ENCODE measurements at regions not wholly inside any gene's neighbourhood (a gene's known extent, or its start where the extent isn't known, plus 50 kb on each side); places are given as distances from the start of the nearest gene placed in this dataset.
A peak's percentile ranks its signal among the peaks of the same experiment; 100 is the strongest.

- DNase-seq (ENCODE audit: low spot score), result no peak
- TF ChIP-seq CTCF (IDR thresholded peaks at IDR 0.05; ENCODE audit: extremely low read depth, missing control alignments), result peak; percentile 82
Observed at GRCh38 chr1:39091845-39092645, 65.9 kb downstream of the NDUFS5 start.

DNA sequence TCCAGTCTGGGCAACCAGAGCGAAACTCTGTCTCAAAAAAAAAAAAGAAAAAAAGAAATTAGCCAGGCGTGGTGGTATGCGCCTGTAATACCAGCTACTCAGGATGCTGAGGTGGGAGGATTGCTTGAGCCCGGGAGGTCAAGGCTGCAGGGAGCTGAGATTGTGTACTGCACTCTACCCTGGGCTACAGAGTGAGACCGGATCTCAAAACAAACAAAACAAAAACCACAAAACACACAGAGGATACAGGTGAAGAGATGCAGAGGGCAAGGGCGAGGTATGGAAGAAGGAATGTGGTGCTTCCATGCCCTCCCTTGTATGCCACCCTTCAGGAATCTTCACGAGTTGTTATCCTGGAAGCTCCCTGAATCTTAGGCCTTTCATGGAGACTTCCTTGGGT, 68.5 kb downstream of the NDUFS5 start:
- DNase-seq (ENCODE audit: low spot score), result no peak
- TF ChIP-seq CTCF (IDR thresholded peaks at IDR 0.05; ENCODE audit: extremely low read depth, missing control alignments), result no peak

GRCh38 chr1:39098546-39099250, 72.5 kb downstream of the NDUFS5 start:
- TF ChIP-seq CTCF (IDR thresholded peaks at IDR 0.05; ENCODE audit: extremely low read depth, missing control alignments), result peak; percentile 49
- DNase-seq (ENCODE audit: low spot score), result peak; percentile 81

DNA sequence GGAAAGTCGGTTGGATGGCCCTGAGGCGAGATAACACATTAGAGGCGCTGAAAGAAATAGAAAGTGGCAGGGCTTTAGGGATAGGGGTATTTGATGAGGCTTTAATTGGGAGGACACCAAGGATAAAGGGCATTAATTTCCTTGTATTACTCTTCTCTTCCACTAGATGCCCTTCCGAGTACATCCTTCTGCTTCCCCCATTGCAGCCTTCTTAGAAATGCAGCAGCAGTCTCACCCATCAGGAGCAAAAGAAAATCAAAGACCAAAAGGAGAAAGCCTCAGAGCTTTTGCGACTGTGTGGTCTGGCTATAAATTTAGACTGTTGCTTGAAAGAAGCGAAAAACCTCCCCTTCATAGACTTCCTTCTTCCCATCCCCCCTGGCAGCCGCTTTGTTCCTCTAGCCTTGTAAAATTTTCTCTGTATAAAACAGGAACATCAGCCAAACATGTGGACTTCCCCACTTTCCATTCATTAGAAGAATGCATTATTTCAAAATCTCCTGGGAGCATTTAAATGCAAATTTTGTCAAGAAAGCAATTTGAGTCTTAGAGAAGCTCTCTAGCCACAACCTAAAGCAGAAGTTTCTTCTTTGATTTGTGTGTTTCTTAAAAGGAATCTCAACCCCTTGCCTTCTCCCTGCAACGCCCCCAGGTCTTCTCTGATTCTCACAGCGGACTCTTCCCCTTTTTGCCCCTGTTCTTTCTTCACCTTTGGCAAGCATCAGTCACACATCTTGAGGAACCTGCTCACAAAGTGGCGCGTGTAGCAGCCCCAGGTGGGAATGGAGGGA, 76.6 kb downstream of the NDUFS5 start:
- peak; percentile 79 for DNase-seq (ENCODE audit: low spot score)
- peak; percentile 27 for TF ChIP-seq CTCF (IDR thresholded peaks at IDR 0.05; ENCODE audit: extremely low read depth, missing control alignments)

DNA sequence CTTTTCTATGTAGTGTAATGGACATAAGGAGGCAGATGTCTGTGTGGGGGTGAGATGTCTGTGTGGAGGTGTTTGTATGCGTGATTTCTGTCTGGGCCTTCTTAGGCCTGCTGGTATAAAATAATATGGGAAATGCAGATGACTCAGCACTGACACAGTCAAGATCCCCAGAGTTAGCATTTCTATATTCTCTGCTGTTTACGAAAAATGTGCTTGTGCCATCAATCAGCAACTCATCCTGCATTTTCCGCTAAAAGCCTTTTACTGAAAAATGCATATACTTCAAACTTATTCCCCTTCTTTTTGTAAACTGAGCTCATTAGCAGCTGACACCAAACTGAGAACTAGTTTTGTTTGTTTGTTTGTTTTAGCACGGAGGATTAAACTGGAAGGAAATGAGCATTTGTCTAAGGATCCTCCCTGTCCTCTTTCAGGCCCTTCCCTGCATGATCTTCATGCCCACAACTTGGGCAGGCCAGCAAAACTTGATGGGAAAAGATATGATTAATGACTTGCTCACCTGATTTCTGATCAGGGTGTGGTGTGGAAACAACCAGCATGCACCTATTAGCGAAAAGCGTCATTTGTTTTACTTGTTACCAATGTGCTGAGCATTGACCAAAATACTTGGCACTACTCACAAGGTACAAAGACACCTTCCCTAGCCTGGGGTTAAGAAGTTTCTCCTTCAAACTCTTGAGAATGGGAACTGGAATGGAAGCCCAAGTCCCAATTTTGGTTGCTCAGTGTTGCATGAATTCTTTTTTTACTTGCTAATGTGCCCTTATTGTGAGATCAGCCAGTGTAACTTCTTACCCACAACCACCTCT, 77.4 kb downstream of the NDUFS5 start:
- no peak for TF ChIP-seq CTCF (IDR thresholded peaks at IDR 0.05; ENCODE audit: extremely low read depth, missing control alignments)
- no peak for DNase-seq (ENCODE audit: low spot score)

GRCh38 chr1:39104158-39105060, 78.3 kb downstream of the NDUFS5 start:
- TF ChIP-seq CTCF (IDR thresholded peaks at IDR 0.05; ENCODE audit: extremely low read depth, missing control alignments), result no peak
- no peak for DNase-seq (ENCODE audit: low spot score)
